Mesenchymal stem cell (in vitro differentiated cells and primary cell): ENCODE measurements at regions not wholly inside any gene's neighbourhood (a gene's known extent, or its start where the extent isn't known, plus 50 kb on each side); places are given as distances from the start of the nearest gene placed in this dataset.

Experiments
- DNase-seq: peaks from one replicate; pipeline ENCODE4 v3.0.0-alpha.2; 2013
- H2AFZ ChIP-seq: one replicate; pipeline ENCODE4 v1.6.1; 2013; ENCODE audit warnings: low read depth, mild to moderate bottlenecking, control low read depth, inconsistent platforms, low read length, moderate library complexity
- H2AK5ac ChIP-seq: 2 replicates; pipeline ENCODE4 v1.6.1; 2013; ENCODE audit warnings: low read length, moderate library complexity, mild to moderate bottlenecking, inconsistent platforms; ENCODE audit not compliant: severe bottlenecking
- H2BK120ac ChIP-seq: one replicate; pipeline ENCODE4 v1.6.1; 2013; ENCODE audit warnings: low read depth, mild to moderate bottlenecking, inconsistent platforms, low read length, moderate library complexity
- H2BK12ac ChIP-seq, 2 experiments: one replicate each; pipeline ENCODE4 v1.6.1; 2013; ENCODE audit warnings: inconsistent platforms in 2 of 2, low read length in 2 of 2, mild to moderate bottlenecking in 2 of 2, moderate library complexity in 2 of 2, control low read depth in 1 of 2
- H2BK15ac ChIP-seq: one replicate; pipeline ENCODE4 v1.6.1; 2013; ENCODE audit warnings: mild to moderate bottlenecking, low read depth, inconsistent platforms; ENCODE audit not compliant: poor library complexity, severe bottlenecking
- H2BK5ac ChIP-seq: 2 replicates; pipeline ENCODE4 v1.6.1; 2013; ENCODE audit warnings: low read depth, mild to moderate bottlenecking, low read length, control low read depth, inconsistent platforms; ENCODE audit not compliant: poor library complexity, severe bottlenecking
- H3K14ac ChIP-seq, 2 experiments: one replicate each; pipeline ENCODE4 v1.6.1; 2013; ENCODE audit warnings: inconsistent platforms in 2 of 2, low read length in 2 of 2, control low read depth in 1 of 2, mild to moderate bottlenecking in 1 of 2, moderate library complexity in 1 of 2
- H3K18ac ChIP-seq, 2 experiments: one replicate each; pipeline ENCODE4 v1.6.1; 2013; ENCODE audit warnings: inconsistent platforms in 2 of 2, low read length in 2 of 2, control low read depth in 1 of 2, low read depth in 1 of 2, mild to moderate bottlenecking in 1 of 2
- H3K23ac ChIP-seq, 2 experiments: one replicate each; pipeline ENCODE4 v1.6.1; 2013; ENCODE audit warnings: inconsistent platforms in 2 of 2, low read length in 2 of 2, mild to moderate bottlenecking in 2 of 2, moderate library complexity in 2 of 2, control low read depth in 1 of 2
- H3K27ac ChIP-seq: 2 replicates; pipeline ENCODE4 v1.5.1; 2013; ENCODE audit warnings: mild to moderate bottlenecking, moderate library complexity, low read length, control low read depth, inconsistent platforms; ENCODE audit not compliant: poor library complexity, severe bottlenecking
- H3K27me3 ChIP-seq, 2 experiments: 2 replicates each; pipeline versions ENCODE4 v1.6.1 to v1.7.0; 2013; ENCODE audit warnings: low read length in 2 of 2, mild to moderate bottlenecking in 2 of 2, moderate library complexity in 2 of 2, control low read depth in 1 of 2, inconsistent platforms in 1 of 2; ENCODE audit not compliant: control insufficient read depth in 1 of 2, insufficient read depth in 1 of 2
- H3K36me3 ChIP-seq, 2 experiments: 2 replicates each; pipeline versions ENCODE4 v1.6.1 to v1.7.0; 2013; ENCODE audit warnings: low read length in 2 of 2, control low read depth in 1 of 2, inconsistent platforms in 1 of 2, low read depth in 1 of 2, mild to moderate bottlenecking in 1 of 2; ENCODE audit not compliant: insufficient read depth in 2 of 2, control insufficient read depth in 1 of 2
- H3K4ac ChIP-seq, 2 experiments: one replicate each; pipeline ENCODE4 v1.6.1; 2013; ENCODE audit warnings: inconsistent platforms in 2 of 2, low read length in 2 of 2, mild to moderate bottlenecking in 2 of 2, moderate library complexity in 2 of 2, control low read depth in 1 of 2, low read depth in 1 of 2
- H3K4me1 ChIP-seq: 2 replicates; pipeline ENCODE4 v1.6.1; 2013; ENCODE audit warnings: low read depth, low read length, control low read depth; ENCODE audit not compliant: control insufficient read depth, insufficient read depth
- H3K4me2 ChIP-seq: 2 replicates; pipeline ENCODE4 v1.6.1; 2013; ENCODE audit warnings: low read length, mild to moderate bottlenecking, inconsistent platforms; ENCODE audit not compliant: poor library complexity, severe bottlenecking
- H3K4me3 ChIP-seq, 2 experiments: 2 replicates each; pipeline versions ENCODE4 v1.5.1 to v1.7.0; 2013; ENCODE audit warnings: low read length in 2 of 2, mild to moderate bottlenecking in 2 of 2, control low read depth in 1 of 2, low read depth in 1 of 2; ENCODE audit not compliant: insufficient read depth in 1 of 2
- H3K79me1 ChIP-seq: replicated peaks from 2 replicates; pipeline ENCODE4 v1.6.1; 2013; ENCODE audit warnings: mild to moderate bottlenecking, control low read depth, low read length, inconsistent platforms; ENCODE audit not compliant: poor library complexity, severe bottlenecking
- H3K9ac ChIP-seq: 2 replicates; pipeline ENCODE4 v1.7.0; 2013; ENCODE audit warnings: mild to moderate bottlenecking, low read length, moderate library complexity
- H3K9me3 ChIP-seq: 2 replicates; pipeline ENCODE4 v1.7.0; 2013; ENCODE audit warnings: mild to moderate bottlenecking, low read length; ENCODE audit not compliant: control insufficient read depth
- H4K8ac ChIP-seq: one replicate; pipeline ENCODE4 v1.6.1; 2013; ENCODE audit warnings: inconsistent platforms, mild to moderate bottlenecking, low read length, moderate library complexity
- H4K91ac ChIP-seq: one replicate; pipeline ENCODE4 v1.6.1; 2013; ENCODE audit warnings: mild to moderate bottlenecking, low read length, inconsistent platforms
- WGBS: methylation state at CpG from one replicate; pipeline ENCODE4 v1.1.7; 2013; ENCODE audit warnings: mixed read lengths; 5-methylcytosine and 5-hydroxymethylcytosine counted together

- no peak overlapping the region for H3K4me3 ChIP-seq
- no peak overlapping the region for H2BK120ac ChIP-seq
- no peaks in the 10 kb centered on the region for H3K79me1 ChIP-seq
- H3K23ac ChIP-seq, result no peak overlapping the region
- no peak overlapping the region for H2BK15ac ChIP-seq
- no peak overlapping the region for H2BK12ac ChIP-seq
- no peaks in the 10 kb centered on the region for H3K27me3 ChIP-seq
- H3K36me3 ChIP-seq, result no peaks in the 10 kb centered on the region
- H3K4me1 ChIP-seq, result no peaks in the 10 kb centered on the region
- H2BK5ac ChIP-seq, result no peak overlapping the region
- H3K9me3 ChIP-seq, result no peaks in the 10 kb centered on the region
- H4K8ac ChIP-seq, result no peak overlapping the region
- no peak overlapping the region for H3K14ac ChIP-seq
- H3K18ac ChIP-seq, result no peak overlapping the region
- no peak overlapping the region for H2AFZ ChIP-seq
- H3K9ac ChIP-seq, result no peak overlapping the region
- 92% methylated on average over 1 of the region's 2 CpGs for WGBS
- no peak overlapping the region for H2AK5ac ChIP-seq
- no peak for DNase-seq
- H3K4me2 ChIP-seq, result no peak overlapping the region
- H4K91ac ChIP-seq, result no peak overlapping the region
- H3K27ac ChIP-seq, result no peak overlapping the region
- no peak overlapping the region for H3K4ac ChIP-seq
These were observed 1092.0 kb downstream of the EFNA5 start for GRCh38 chr5:106578736-106579135.

GRCh38 chr5:106574820-106575219, 1095.9 kb downstream of the EFNA5 start:
- Histone ChIP-seq H3K14ac (no peak overlapping the region), H2AK5ac (no peak overlapping the region), H4K91ac (no peak overlapping the region), H3K18ac (no peak overlapping the region), H3K4me1 (no peaks in the 10 kb centered on the region), H3K23ac (no peak overlapping the region), H2AFZ (no peak overlapping the region), H2BK12ac (no peak overlapping the region), H2BK15ac (no peak overlapping the region), H2BK120ac (no peak overlapping the region), H3K36me3 (no peaks in the 10 kb centered on the region), H3K27ac (no peak overlapping the region), H3K79me1 (no peaks in the 10 kb centered on the region), H3K9me3 (peaks cover 5% of the 10 kb centered on the region), H3K4me3 (no peak overlapping the region), H3K9ac (no peak overlapping the region), H3K4ac (no peak overlapping the region), H3K27me3 (no peaks in the 10 kb centered on the region), H4K8ac (no peak overlapping the region), H3K4me2 (no peak overlapping the region), H2BK5ac (no peak overlapping the region)
- WGBS, result no CpG with 5 or more reads among the region's 8 CpGs
- DNase-seq, result no peak

- Histone ChIP-seq H2BK12ac (no peak overlapping the region), H2AFZ (no peak overlapping the region), H3K27me3 (no peaks in the 10 kb centered on the region), H2BK5ac (no peak overlapping the region), H3K4me2 (no peak overlapping the region), H3K79me1 (no peaks in the 10 kb centered on the region), H3K4me1 (no peaks in the 10 kb centered on the region), H2AK5ac (no peak overlapping the region), H3K4me3 (no peak overlapping the region), H3K9me3 (peaks cover 20% of the 10 kb centered on the region), H3K27ac (no peak overlapping the region), H4K8ac (no peak overlapping the region), H2BK120ac (no peak overlapping the region), H3K23ac (no peak overlapping the region), H3K18ac (no peak overlapping the region), H3K9ac (no peak overlapping the region), H3K14ac (no peak overlapping the region), H4K91ac (no peak overlapping the region), H2BK15ac (no peak overlapping the region), H3K4ac (no peak overlapping the region), H3K36me3 (no peaks in the 10 kb centered on the region)
- no peak for DNase-seq
- 100% methylated on average over 2 of the region's 4 CpGs for WGBS
These were observed 1104.7 kb downstream of the EFNA5 start for GRCh38 chr5:106566031-106566430.

- no peaks in the 10 kb centered on the region for H3K79me1 ChIP-seq
- no peak overlapping the region for H4K91ac ChIP-seq
- no peak overlapping the region for H3K14ac ChIP-seq
- no peak overlapping the region for H3K9ac ChIP-seq
- H3K4me2 ChIP-seq, result no peak overlapping the region
- no peaks in the 10 kb centered on the region for H3K36me3 ChIP-seq
- H2BK15ac ChIP-seq, result no peak overlapping the region
- no peak overlapping the region for H3K18ac ChIP-seq
- H4K8ac ChIP-seq, result no peak overlapping the region
- H2AFZ ChIP-seq, result peak overlapping the region; percentile 10
- peaks cover 74% of the 10 kb centered on the region for H3K9me3 ChIP-seq
- no peak overlapping the region for H2BK120ac ChIP-seq
- no peak overlapping the region for H3K23ac ChIP-seq
- H2BK5ac ChIP-seq, result no peak overlapping the region
- H3K4me1 ChIP-seq, result no peaks in the 10 kb centered on the region
- H3K27me3 ChIP-seq, result no peaks in the 10 kb centered on the region
- peak overlapping the region in 1 of 2 experiments; percentile 18 for H3K4me3 ChIP-seq
- no peak overlapping the region for H2AK5ac ChIP-seq
- H3K27ac ChIP-seq, result no peak overlapping the region
- no peak for DNase-seq
- no peak overlapping the region for H3K4ac ChIP-seq
- 84% methylated on average over 2 of the region's 2 CpGs for WGBS
- no peak overlapping the region for H2BK12ac ChIP-seq
These were observed 1125.4 kb downstream of the EFNA5 start for GRCh38 chr5:106545325-106545724.
